HG03280 (cell line): ENCODE measurements at regions not wholly inside any gene's neighbourhood (a gene's known extent, or its start where the extent isn't known, plus 50 kb on each side); places are given as distances from the start of the nearest gene placed in this dataset.

Experiments
- ATAC-seq: cut with Tn5 transposase; IDR thresholded peaks from one replicate; pipeline ENCODE4 v1.9.1; 2021; ENCODE audit warnings: mild to moderate bottlenecking, moderate library complexity; ENCODE audit not compliant: unreplicated experiment

GRCh38 chr5:136701191-136701590 lies 335.8 kb upstream of the TRPC7 start:
- no peak for ATAC-seq

GRCh38 chr5:136699651-136700050 lies 334.3 kb upstream of the TRPC7 start:
- ATAC-seq = no peak

GRCh38 chr5:136698970-136699369 lies 333.6 kb upstream of the TRPC7 start:
- ATAC-seq = no peak

- no peak for ATAC-seq
Observed at GRCh38 chr5:136694258-136694657, 328.9 kb upstream of the TRPC7 start.

GRCh38 chr5:136689552-136689951 lies 324.2 kb upstream of the TRPC7 start:
- no peak for ATAC-seq

GRCh38 chr5:136686192-136686872 lies 321.0 kb upstream of the TRPC7 start:
- no peak for ATAC-seq

- ATAC-seq = no peak
Observed at GRCh38 chr5:136682986-136683385, 317.6 kb upstream of the TRPC7 start.

GRCh38 chr5:136679233-136679632 lies 313.9 kb upstream of the TRPC7 start:
- no peak for ATAC-seq

- ATAC-seq = no peak
Observed at GRCh38 chr5:136677217-136677616, 311.9 kb upstream of the TRPC7 start.

GRCh38 chr5:136676685-136677084 lies 311.3 kb upstream of the TRPC7 start:
- no peak for ATAC-seq

GRCh38 chr5:136675769-136676168 lies 310.4 kb upstream of the TRPC7 start:
- ATAC-seq = no peak

- ATAC-seq = no peak
Observed at GRCh38 chr5:136674178-136674577, 308.8 kb upstream of the TRPC7 start.

- no peak for ATAC-seq
Observed at GRCh38 chr5:136667789-136668188, 302.4 kb upstream of the TRPC7 start.

- no peak for ATAC-seq
Observed at GRCh38 chr5:136666970-136667620, 301.8 kb upstream of the TRPC7 start.

GRCh38 chr5:136665331-136665730 lies 300.0 kb upstream of the TRPC7 start:
- ATAC-seq = no peak

GRCh38 chr5:136661026-136661425 lies 295.7 kb upstream of the TRPC7 start:
- ATAC-seq = no peak

- no peak for ATAC-seq
Observed at GRCh38 chr5:136656811-136657210, 291.5 kb upstream of the TRPC7 start.

- ATAC-seq = no peak
Observed at GRCh38 chr5:136655468-136655867, 290.1 kb upstream of the TRPC7 start.

- no peak for ATAC-seq
Observed at GRCh38 chr5:136646915-136647314, 281.6 kb upstream of the TRPC7 start.

- ATAC-seq = no peak
Observed at GRCh38 chr5:136642976-136643375, 277.6 kb upstream of the TRPC7 start.

- no peak for ATAC-seq
Observed at GRCh38 chr5:136639616-136640015, 274.3 kb upstream of the TRPC7 start.

- no peak for ATAC-seq
Observed at GRCh38 chr5:136638084-136638483, 272.7 kb upstream of the TRPC7 start.

- no peak for ATAC-seq
Observed at GRCh38 chr5:136636001-136636400, 270.7 kb upstream of the TRPC7 start.
